ENCODE measurements at regions not wholly inside any gene's neighbourhood (a gene's known extent, or its start where the extent isn't known, plus 50 kb on each side); places are given as distances from the start of the nearest gene placed in this dataset.

DNA sequence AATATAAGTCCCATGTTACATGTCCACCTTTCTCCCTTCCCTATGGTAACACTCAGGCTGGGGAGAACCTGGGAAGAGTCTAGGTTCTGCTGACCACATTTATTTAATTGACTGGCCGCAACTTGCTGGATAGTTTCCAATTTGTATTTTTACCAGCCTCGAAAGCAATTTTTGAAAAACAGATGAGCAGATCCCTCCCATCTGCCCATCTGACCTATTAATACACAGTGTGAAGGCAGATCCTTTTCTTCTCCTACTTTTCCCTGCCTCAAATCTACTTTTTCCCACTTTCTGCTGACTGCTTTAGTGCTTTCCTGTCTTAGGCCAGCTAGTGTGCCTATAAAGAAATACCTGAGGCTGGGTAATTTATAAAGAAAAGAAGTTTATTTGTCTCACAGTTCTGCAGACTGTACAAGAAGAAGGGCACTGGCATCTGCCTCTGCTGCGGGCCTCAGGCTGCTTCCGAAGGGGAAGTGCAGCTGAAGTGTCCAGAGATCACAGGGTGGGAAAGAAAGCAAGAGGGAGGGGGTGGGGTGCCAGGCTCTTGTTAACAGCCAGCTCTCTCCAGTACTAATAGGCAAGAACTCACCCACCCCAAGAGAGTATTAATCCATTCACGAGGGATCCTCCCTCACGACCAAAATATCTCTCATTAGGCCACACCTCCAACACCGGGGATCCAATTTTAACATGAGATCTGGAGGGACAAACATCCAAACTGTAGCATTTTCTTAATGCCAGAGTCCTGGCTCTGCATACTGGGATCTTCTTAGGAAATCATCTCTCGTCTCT lies 336.0 kb upstream of the IGFBP3 start:
- H3K9me3 Mint-ChIP-seq, result peaks cover 38% of the 10 kb centered on the region
- H3K4me3 Mint-ChIP-seq, result no peak overlapping the region
- intact Hi-C loops (cut with micrococcal nuclease), result no loop called here
- H3K4me1 Mint-ChIP-seq (ENCODE audit: low read depth), result no peaks in the 10 kb centered on the region
- H3K36me3 Mint-ChIP-seq (ENCODE audit: low read depth), result no peaks in the 10 kb centered on the region
- H3K27me3 Mint-ChIP-seq, result no peaks in the 10 kb centered on the region
- H3K27ac Mint-ChIP-seq, result no peak overlapping the region

DNA sequence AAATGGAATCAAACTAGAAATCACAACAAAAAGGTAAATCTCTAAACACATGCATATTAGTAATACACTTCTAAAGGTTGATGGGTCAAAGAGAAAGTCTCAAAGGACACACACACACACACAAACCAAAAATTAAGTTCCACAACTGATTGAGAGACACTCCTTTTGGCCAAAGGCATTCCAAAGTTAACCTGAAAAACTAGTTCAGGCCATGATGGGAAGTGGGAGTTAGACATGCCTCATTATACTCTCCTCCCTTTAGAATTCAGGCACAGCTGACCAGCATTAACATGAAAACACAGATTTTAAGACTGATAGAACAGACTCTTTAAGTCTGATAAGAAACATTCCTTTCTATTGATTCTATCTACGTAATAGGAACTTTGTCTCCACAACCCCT lies 332.4 kb upstream of the IGFBP3 start:
- H3K27ac Mint-ChIP-seq, result no peak overlapping the region
- H3K4me1 Mint-ChIP-seq (ENCODE audit: low read depth), result no peaks in the 10 kb centered on the region
- no peaks in the 10 kb centered on the region for H3K27me3 Mint-ChIP-seq
- intact Hi-C loops (cut with micrococcal nuclease), result no loop called here
- no peak overlapping the region for H3K4me3 Mint-ChIP-seq
- H3K9me3 Mint-ChIP-seq, result peaks cover 23% of the 10 kb centered on the region
- H3K36me3 Mint-ChIP-seq (ENCODE audit: low read depth), result no peaks in the 10 kb centered on the region

DNA sequence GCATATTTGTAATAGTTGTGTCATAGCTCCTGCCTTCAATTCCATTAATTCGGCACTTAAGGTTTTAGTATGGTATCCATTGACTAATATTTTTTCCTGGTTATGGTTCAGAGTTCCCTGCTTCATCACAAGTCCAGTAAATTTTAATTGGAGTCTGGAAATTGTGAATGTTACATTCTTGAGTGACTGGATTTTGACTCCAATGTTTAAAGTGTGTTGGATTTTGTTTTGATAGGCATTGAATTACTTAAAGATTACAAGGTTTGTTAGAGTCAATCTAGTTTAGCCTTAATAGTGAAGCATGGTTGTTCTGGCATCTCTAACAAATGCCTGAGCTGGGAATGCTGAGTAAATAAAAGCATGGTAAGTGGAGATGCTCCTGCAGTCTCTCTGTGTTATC lies 326.6 kb upstream of the IGFBP3 start:
- Mint-ChIP-seq H3K36me3 (ENCODE audit: low read depth) (no peaks in the 10 kb centered on the region), H3K4me1 (ENCODE audit: low read depth) (no peaks in the 10 kb centered on the region), H3K4me3 (no peak overlapping the region), H3K9me3 (peaks cover 31% of the 10 kb centered on the region), H3K27ac (no peak overlapping the region), H3K27me3 (no peaks in the 10 kb centered on the region)
- intact Hi-C loops (cut with micrococcal nuclease), result no loop called here

- no peaks in the 10 kb centered on the region for H3K4me1 Mint-ChIP-seq (ENCODE audit: low read depth)
- intact Hi-C loops (cut with micrococcal nuclease), result no loop called here
- no peaks in the 10 kb centered on the region for H3K36me3 Mint-ChIP-seq (ENCODE audit: low read depth)
- H3K9me3 Mint-ChIP-seq, result peaks cover 21% of the 10 kb centered on the region
- no peak overlapping the region for H3K4me3 Mint-ChIP-seq
- no peak overlapping the region for H3K27ac Mint-ChIP-seq
- H3K27me3 Mint-ChIP-seq, result no peaks in the 10 kb centered on the region
Observed at GRCh38 chr7:46245586-46246111, 324.6 kb upstream of the IGFBP3 start.

DNA sequence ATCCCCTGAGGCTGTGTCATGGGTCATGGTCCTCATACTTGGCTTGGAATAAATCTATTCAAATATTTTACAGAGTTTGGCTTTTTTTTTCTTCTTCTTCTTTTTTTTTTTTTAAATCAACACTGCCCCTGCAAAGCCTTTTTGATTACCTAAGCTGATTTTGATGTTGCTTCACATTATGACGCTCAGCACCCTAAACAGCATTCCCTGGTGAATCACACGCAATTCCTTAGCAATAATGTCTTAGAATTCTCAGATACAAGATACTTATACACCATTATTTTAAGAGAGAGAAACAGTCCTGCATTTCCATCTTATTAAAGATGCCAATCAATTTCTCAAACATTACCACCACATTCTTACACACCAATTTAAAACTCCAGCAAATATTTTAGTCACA lies 323.7 kb upstream of the IGFBP3 start:
- no peaks in the 10 kb centered on the region for H3K4me1 Mint-ChIP-seq (ENCODE audit: low read depth)
- H3K27ac Mint-ChIP-seq, result no peak overlapping the region
- peaks cover 21% of the 10 kb centered on the region for H3K9me3 Mint-ChIP-seq
- no peaks in the 10 kb centered on the region for H3K36me3 Mint-ChIP-seq (ENCODE audit: low read depth)
- H3K27me3 Mint-ChIP-seq, result no peaks in the 10 kb centered on the region
- no peak overlapping the region for H3K4me3 Mint-ChIP-seq
- intact Hi-C loops (cut with micrococcal nuclease), result no loop called here

DNA sequence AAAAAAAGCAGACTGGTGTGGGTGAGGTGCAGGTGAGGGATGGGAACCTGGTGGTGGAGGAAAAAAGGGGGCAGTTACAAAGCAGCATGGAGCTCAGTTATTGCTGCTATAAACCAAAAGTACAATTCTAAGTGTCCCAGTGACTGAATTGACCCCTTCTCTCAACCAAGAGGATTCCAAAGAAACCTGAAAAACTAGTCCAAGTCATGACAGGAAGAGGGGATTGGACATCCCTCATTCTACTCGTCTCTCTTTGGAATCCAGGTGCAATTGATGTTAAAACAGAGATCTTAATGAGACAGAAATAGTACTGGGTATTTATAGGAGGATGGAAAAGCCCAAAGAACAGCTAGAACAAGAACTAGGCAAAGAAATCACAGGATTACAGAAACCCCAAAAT lies 322.3 kb upstream of the IGFBP3 start:
- Mint-ChIP-seq H3K4me3 (no peak overlapping the region), H3K27me3 (no peaks in the 10 kb centered on the region), H3K4me1 (ENCODE audit: low read depth) (no peaks in the 10 kb centered on the region), H3K27ac (no peak overlapping the region), H3K36me3 (ENCODE audit: low read depth) (no peaks in the 10 kb centered on the region), H3K9me3 (peaks cover 8% of the 10 kb centered on the region)
- intact Hi-C loops (cut with micrococcal nuclease), result no loop called here

DNA sequence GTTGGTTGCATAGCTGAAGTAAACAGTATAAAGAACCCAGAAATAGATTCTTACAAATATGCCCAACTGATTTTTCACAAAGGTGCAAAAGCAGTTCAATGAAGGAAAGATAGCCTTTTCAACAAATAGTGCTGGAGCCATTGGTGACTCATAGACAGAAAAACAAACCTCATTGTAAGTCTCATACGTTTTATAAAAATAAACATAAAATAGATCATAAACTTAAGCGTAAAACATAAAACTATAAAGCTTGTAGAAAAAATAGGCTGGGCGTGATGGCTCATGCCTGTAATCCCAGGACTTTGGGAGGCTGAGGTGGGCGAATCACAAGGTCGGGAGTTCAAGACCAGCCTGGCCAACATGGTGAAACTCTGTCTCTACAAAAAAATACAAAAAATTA lies 318.8 kb upstream of the IGFBP3 start:
- intact Hi-C loops (cut with micrococcal nuclease), result no loop called here
- H3K27me3 Mint-ChIP-seq, result no peaks in the 10 kb centered on the region
- H3K9me3 Mint-ChIP-seq, result no peaks in the 10 kb centered on the region
- no peaks in the 10 kb centered on the region for H3K36me3 Mint-ChIP-seq (ENCODE audit: low read depth)
- H3K27ac Mint-ChIP-seq, result no peak overlapping the region
- no peak overlapping the region for H3K4me3 Mint-ChIP-seq
- H3K4me1 Mint-ChIP-seq (ENCODE audit: low read depth), result no peaks in the 10 kb centered on the region

DNA sequence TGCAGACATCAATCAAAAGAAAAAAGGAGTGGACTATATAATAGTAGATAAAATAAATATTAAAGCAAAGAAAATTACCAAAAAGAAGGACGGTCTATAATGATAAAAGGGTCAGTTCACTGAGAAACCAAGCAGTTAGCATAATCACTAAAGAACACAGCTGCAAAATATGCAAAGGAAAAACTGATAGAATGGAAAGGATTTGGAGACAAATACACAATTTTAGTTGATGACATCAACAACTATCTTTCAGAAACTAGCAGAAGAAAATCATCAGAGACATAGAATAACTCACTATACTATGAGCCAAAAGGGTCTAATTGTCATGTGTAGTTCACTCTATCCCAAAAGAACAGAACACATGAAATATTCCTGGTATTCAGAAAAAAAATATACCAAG lies 316.4 kb upstream of the IGFBP3 start:
- no peaks in the 10 kb centered on the region for H3K9me3 Mint-ChIP-seq
- H3K4me3 Mint-ChIP-seq, result no peak overlapping the region
- H3K36me3 Mint-ChIP-seq (ENCODE audit: low read depth), result no peaks in the 10 kb centered on the region
- intact Hi-C loops (cut with micrococcal nuclease), result no loop called here
- H3K27me3 Mint-ChIP-seq, result no peaks in the 10 kb centered on the region
- H3K27ac Mint-ChIP-seq, result no peak overlapping the region
- no peaks in the 10 kb centered on the region for H3K4me1 Mint-ChIP-seq (ENCODE audit: low read depth)

DNA sequence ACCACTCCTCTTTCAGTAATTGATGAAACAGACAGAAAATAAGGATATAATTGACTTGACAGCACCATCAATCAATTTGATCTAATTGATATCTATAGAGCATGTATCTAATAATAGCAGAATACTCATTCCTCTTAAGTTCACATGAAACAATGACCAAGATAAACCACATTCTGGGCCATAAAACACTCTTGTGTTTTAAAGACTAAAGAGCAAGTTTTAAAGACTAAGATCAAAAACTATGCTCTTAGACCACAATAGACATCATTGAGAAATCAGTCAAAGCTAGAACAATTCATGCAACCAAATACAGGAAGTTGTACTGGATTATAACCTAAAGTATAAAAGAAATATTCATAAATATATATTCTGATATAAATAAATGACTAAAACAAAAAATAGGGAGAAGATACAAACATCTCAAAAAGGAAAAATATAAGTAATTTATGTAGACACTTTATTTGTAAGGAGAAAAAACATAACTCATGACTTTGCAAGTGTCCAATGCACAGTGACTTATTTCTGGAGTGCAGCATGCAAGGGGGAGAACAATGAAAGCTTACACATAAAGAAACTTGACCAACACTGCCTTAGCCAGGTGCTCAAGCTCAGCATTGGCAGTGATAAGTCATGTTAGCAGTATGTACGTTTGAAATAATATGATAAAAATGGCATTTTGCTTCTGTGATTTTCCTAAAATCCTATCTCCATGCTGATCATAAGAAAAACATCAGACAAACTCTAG lies 312.7 kb upstream of the IGFBP3 start:
- no peaks in the 10 kb centered on the region for H3K27me3 Mint-ChIP-seq
- H3K4me3 Mint-ChIP-seq, result no peak overlapping the region
- H3K36me3 Mint-ChIP-seq (ENCODE audit: low read depth), result no peaks in the 10 kb centered on the region
- H3K9me3 Mint-ChIP-seq, result peaks cover 5% of the 10 kb centered on the region
- intact Hi-C loops (cut with micrococcal nuclease), result no loop called here
- no peaks in the 10 kb centered on the region for H3K4me1 Mint-ChIP-seq (ENCODE audit: low read depth)
- H3K27ac Mint-ChIP-seq, result no peak overlapping the region

DNA sequence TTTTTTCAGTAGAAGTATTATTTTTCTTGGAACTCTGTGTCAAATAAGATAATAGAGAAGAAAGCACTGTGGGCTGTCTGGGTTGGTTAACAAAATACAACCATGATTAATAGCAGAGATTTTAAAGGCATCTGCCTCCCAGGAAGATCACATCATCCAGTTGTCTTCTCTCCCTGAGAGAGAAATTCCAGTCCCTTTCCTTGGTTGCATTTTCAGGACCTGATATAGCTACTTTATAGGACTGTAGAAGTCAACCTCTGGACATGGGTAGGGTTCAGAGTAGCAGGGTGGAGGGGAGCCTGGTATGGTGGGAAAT lies 309.9 kb upstream of the IGFBP3 start:
- Mint-ChIP-seq H3K36me3 (ENCODE audit: low read depth) (no peaks in the 10 kb centered on the region), H3K9me3 (peaks cover 14% of the 10 kb centered on the region), H3K27ac (no peak overlapping the region), H3K27me3 (no peaks in the 10 kb centered on the region), H3K4me3 (no peak overlapping the region), H3K4me1 (ENCODE audit: low read depth) (no peaks in the 10 kb centered on the region)
- intact Hi-C loops (cut with micrococcal nuclease), result no loop called here

- no peaks in the 10 kb centered on the region for H3K36me3 Mint-ChIP-seq (ENCODE audit: low read depth)
- H3K4me1 Mint-ChIP-seq (ENCODE audit: low read depth), result no peaks in the 10 kb centered on the region
- intact Hi-C loops (cut with micrococcal nuclease), result no loop called here
- H3K4me3 Mint-ChIP-seq, result no peak overlapping the region
- H3K9me3 Mint-ChIP-seq, result peaks cover 14% of the 10 kb centered on the region
- no peaks in the 10 kb centered on the region for H3K27me3 Mint-ChIP-seq
- no peak overlapping the region for H3K27ac Mint-ChIP-seq
Observed at GRCh38 chr7:46230298-46230989, 309.4 kb upstream of the IGFBP3 start.

GRCh38 chr7:46229409-46229808 lies 308.3 kb upstream of the IGFBP3 start:
- Mint-ChIP-seq H3K4me1 (ENCODE audit: low read depth) (no peaks in the 10 kb centered on the region), H3K36me3 (ENCODE audit: low read depth) (no peaks in the 10 kb centered on the region), H3K4me3 (no peak overlapping the region), H3K9me3 (peaks cover 14% of the 10 kb centered on the region), H3K27me3 (no peaks in the 10 kb centered on the region), H3K27ac (no peak overlapping the region)
- intact Hi-C loops (cut with micrococcal nuclease), result no loop called here

GRCh38 chr7:46226860-46227259 lies 305.8 kb upstream of the IGFBP3 start:
- Mint-ChIP-seq H3K27me3 (no peaks in the 10 kb centered on the region), H3K27ac (no peak overlapping the region), H3K4me1 (ENCODE audit: low read depth) (no peaks in the 10 kb centered on the region), H3K9me3 (peaks cover 31% of the 10 kb centered on the region), H3K36me3 (ENCODE audit: low read depth) (no peaks in the 10 kb centered on the region), H3K4me3 (no peak overlapping the region)
- intact Hi-C loops (cut with micrococcal nuclease), result no loop called here

- Mint-ChIP-seq H3K36me3 (ENCODE audit: low read depth) (no peaks in the 10 kb centered on the region), H3K4me3 (no peak overlapping the region), H3K4me1 (ENCODE audit: low read depth) (no peaks in the 10 kb centered on the region), H3K9me3 (peaks cover 35% of the 10 kb centered on the region), H3K27ac (no peak overlapping the region), H3K27me3 (no peaks in the 10 kb centered on the region)
- intact Hi-C loops (cut with micrococcal nuclease), result no loop called here
Observed at GRCh38 chr7:46224363-46224762, 303.3 kb upstream of the IGFBP3 start.
